HUDEP-2 (cell line): ENCODE measurements at regions not wholly inside any gene's neighbourhood (a gene's known extent, or its start where the extent isn't known, plus 50 kb on each side); places are given as distances from the start of the nearest gene placed in this dataset.
"Not testable (repeated sequence)": the region's sequence is repeated elsewhere in the genome, so short reads cannot be mapped to it uniquely, and the experiment has no call there.

Experiments used
- DNase-seq, 76 experiments: peaks; one replicate each; lab custom pipeline; 2025; ENCODE audit not compliant: unreplicated experiment in 76 of 76; lab: John Stamatoyannopoulos, UW

GRCh38 chr12:87363497-87364084 lies 665.6 kb downstream of the C12orf50 start:
- no peak for DNase-seq

- no peak for DNase-seq
These were observed 679.5 kb downstream of the C12orf50 start for GRCh38 chr12:87349681-87350080.

GRCh38 chr12:87348071-87348470 lies 681.1 kb downstream of the C12orf50 start:
- no peak for DNase-seq

GRCh38 chr12:87344699-87345098 lies 684.5 kb downstream of the C12orf50 start:
- DNase-seq = no peak

- DNase-seq = no peak
These were observed 690.5 kb downstream of the C12orf50 start for GRCh38 chr12:87338681-87339080.

GRCh38 chr12:87336814-87337336 lies 692.3 kb downstream of the C12orf50 start:
- DNase-seq = no peak

- no peak for DNase-seq
These were observed 696.0 kb downstream of the C12orf50 start for GRCh38 chr12:87332987-87333726.

GRCh38 chr12:87330071-87330555 lies 699.1 kb downstream of the C12orf50 start:
- DNase-seq = not testable (repeated sequence)

GRCh38 chr12:87329076-87329863 lies 699.9 kb downstream of the C12orf50 start:
- DNase-seq = no peak

- DNase-seq = no peak
These were observed 705.8 kb downstream of the C12orf50 start for GRCh38 chr12:87323369-87323768.

GRCh38 chr12:87320724-87321123 lies 708.5 kb downstream of the C12orf50 start:
- DNase-seq = no peak

- no peak for DNase-seq
These were observed 711.9 kb downstream of the C12orf50 start for GRCh38 chr12:87317302-87317701.

GRCh38 chr12:87311206-87311605 lies 718.0 kb downstream of the C12orf50 start:
- DNase-seq = no peak

GRCh38 chr12:87310126-87310525 lies 719.1 kb downstream of the C12orf50 start:
- no peak for DNase-seq

GRCh38 chr12:87305481-87305880 lies 723.7 kb downstream of the C12orf50 start:
- DNase-seq = no peak

- no peak for DNase-seq
These were observed 724.8 kb downstream of the C12orf50 start for GRCh38 chr12:87304406-87304805.

- DNase-seq = no peak
These were observed 725.7 kb downstream of the C12orf50 start for GRCh38 chr12:87303396-87304012.

- DNase-seq = no peak
These were observed 727.0 kb downstream of the C12orf50 start for GRCh38 chr12:87302126-87302745.

GRCh38 chr12:87290505-87290904 lies 738.7 kb downstream of the C12orf50 start:
- no peak for DNase-seq

GRCh38 chr12:87283886-87284285 lies 745.3 kb downstream of the C12orf50 start:
- DNase-seq = no peak
